AG04450 (cell line): ENCODE measurements at regions not wholly inside any gene's neighbourhood (a gene's known extent, or its start where the extent isn't known, plus 50 kb on each side); places are given as distances from the start of the nearest gene placed in this dataset.

ENCODE experiments used
- CTCF ChIA-PET: fragments of 300-600, 350-600 bp; formaldehyde crosslinking; extraction: SDS; loops from one replicate; lab custom pipeline; 2022; ENCODE audit warnings: antibody characterized with exemption, inconsistent platforms; lab: Charles Lee
- POLR2A ChIA-PET: fragments of 350-600 bp; formaldehyde crosslinking; extraction: SDS; loops from one replicate; lab custom pipeline; 2021; ENCODE audit warnings: antibody characterized with exemption, inconsistent platforms; lab: Yijun Ruan, JAX
- DNase-seq: peaks from one replicate; pipeline ENCODE4 v3.0.0-alpha.2; 2011; ENCODE audit warnings: low read depth, low spot score
- H3K27ac ChIP-seq: one replicate; pipeline ENCODE4 v1.5.1; 2012; ENCODE audit warnings: low read depth, low read length, control low read depth
- H3K27me3 ChIP-seq: one replicate; pipeline ENCODE4 v1.6.0; 2012; ENCODE audit warnings: low read length; ENCODE audit not compliant: control insufficient read depth, insufficient read depth
- H3K4me3 ChIP-seq: 2 replicates; pipeline ENCODE4 v1.5.1; 2011; ENCODE audit warnings: mild to moderate bottlenecking, low read depth, low read length, control low read depth
- H3K9me3 ChIP-seq: 2 replicates; pipeline ENCODE4 v1.5.1; 2012; ENCODE audit warnings: low read length; ENCODE audit not compliant: control insufficient read depth, insufficient read depth
- TF ChIP-seq, protein P1 (sequence below): IDR thresholded peaks from 2 replicates; pipeline ENCODE4 v1.5.1; 2011; ENCODE audit warnings: low read depth, low read length, control low read depth, inconsistent platforms

DNA sequence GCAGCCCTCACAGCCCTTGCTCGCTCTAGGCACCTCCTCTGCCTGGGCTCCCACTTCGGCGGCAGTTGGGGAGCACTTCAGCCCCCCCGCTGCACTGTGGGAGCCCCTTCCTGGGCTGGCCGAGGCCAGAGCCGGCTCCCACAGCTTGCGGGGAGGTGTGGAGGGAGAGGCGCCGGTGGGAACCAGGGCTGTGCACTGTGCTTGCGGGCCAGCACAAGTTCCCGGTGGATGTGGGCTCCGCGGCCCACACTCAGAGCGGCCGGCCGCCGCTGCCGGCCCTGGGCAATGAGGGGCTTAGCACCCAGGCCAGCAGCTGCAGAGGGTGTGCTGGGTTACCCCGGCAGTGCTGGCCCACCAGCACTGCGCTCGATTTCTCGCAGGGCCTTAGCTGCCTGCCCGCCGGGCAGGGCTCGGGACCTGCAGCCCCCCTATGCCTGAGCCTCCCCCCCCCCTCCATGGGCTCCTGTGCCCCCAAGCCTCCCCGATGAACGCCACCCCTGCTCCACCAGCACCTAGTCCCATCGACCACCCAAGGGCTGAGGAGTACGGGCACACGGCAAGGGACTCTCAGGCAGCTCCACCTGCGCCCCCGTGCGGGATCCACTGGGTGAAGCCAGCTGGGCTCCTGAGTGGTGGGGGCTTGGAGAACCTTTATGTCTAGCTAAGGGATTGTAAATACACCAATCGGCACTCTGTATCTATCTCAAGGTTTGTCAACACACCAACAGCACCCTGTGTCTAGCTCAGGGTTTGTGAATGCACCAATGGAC, 224.8 kb downstream of the ZNF608 start:
- POLR2A ChIA-PET: interaction anchor here (0.7 kb wide), 1 partner anchor 9 kb away, joined by 5 read pairs; no protein-coding TSS in a partner anchor
- DNase-seq: no peak

DNA sequence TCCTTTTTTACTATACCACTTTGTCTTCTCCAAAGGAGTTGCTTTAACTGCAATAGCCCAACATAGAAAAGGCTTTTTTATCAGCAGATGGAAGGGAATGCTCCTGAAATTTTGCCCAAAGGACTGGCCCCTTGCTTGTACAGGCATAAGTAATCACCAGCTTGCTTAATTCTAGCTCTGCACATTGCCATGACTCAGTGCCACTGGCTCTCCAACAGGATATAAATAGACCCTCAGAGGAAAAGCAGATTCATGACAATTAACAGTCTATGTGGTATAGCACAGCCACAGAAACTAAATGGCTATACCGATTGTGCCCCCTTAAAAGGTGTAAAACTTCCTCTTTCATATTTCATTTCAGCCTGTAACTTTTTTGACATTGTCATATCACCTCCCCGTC, 227.0 kb downstream of the ZNF608 start:
- H3K4me3 ChIP-seq: no peak overlapping the region
- TF ChIP-seq, protein P1, sequence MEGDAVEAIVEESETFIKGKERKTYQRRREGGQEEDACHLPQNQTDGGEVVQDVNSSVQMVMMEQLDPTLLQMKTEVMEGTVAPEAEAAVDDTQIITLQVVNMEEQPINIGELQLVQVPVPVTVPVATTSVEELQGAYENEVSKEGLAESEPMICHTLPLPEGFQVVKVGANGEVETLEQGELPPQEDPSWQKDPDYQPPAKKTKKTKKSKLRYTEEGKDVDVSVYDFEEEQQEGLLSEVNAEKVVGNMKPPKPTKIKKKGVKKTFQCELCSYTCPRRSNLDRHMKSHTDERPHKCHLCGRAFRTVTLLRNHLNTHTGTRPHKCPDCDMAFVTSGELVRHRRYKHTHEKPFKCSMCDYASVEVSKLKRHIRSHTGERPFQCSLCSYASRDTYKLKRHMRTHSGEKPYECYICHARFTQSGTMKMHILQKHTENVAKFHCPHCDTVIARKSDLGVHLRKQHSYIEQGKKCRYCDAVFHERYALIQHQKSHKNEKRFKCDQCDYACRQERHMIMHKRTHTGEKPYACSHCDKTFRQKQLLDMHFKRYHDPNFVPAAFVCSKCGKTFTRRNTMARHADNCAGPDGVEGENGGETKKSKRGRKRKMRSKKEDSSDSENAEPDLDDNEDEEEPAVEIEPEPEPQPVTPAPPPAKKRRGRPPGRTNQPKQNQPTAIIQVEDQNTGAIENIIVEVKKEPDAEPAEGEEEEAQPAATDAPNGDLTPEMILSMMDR: no peak
- CTCF ChIA-PET: no interaction called here
- H3K9me3 ChIP-seq: no peaks in the 10 kb centered on the region
- H3K27ac ChIP-seq: no peak overlapping the region
- H3K27me3 ChIP-seq: no peaks in the 10 kb centered on the region
- POLR2A ChIA-PET: no interaction called here
- DNase-seq: peak; percentile 51

More for the DNA sequence above, 224.8 kb downstream of the ZNF608 start:
- H3K9me3 ChIP-seq: no peaks in the 10 kb centered on the region
- no peak overlapping the region for H3K27ac ChIP-seq
- no peaks in the 10 kb centered on the region for H3K27me3 ChIP-seq
- CTCF ChIA-PET: no interaction called here
- no peak overlapping the region for H3K4me3 ChIP-seq
- TF ChIP-seq, protein P1: no peak

DNA sequence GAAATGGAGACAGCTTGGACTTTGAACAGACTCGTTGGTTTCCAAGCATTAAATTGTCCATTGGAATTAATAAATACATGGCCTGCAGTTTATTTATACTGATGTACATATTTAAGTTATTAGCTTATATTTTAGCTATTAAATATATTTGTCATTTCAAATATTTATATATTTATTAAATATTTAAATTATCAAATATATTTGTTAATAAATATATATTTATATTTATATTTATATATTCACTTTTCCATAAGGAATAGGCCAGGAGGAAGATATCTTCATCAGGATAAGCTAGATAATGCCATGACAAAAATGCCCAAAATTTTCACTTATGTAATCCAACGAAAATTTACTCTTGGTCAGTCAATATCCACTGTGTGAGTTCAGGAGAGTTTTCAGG, 229.9 kb downstream of the ZNF608 start:
- Histone ChIP-seq H3K27me3 (no peaks in the 10 kb centered on the region), H3K4me3 (no peak overlapping the region), H3K27ac (no peak overlapping the region), H3K9me3 (no peaks in the 10 kb centered on the region)
- ChIA-PET CTCF (no interaction called here), POLR2A (no interaction called here)
- DNase-seq: no peak
- TF ChIP-seq, protein P1: no peak

DNA sequence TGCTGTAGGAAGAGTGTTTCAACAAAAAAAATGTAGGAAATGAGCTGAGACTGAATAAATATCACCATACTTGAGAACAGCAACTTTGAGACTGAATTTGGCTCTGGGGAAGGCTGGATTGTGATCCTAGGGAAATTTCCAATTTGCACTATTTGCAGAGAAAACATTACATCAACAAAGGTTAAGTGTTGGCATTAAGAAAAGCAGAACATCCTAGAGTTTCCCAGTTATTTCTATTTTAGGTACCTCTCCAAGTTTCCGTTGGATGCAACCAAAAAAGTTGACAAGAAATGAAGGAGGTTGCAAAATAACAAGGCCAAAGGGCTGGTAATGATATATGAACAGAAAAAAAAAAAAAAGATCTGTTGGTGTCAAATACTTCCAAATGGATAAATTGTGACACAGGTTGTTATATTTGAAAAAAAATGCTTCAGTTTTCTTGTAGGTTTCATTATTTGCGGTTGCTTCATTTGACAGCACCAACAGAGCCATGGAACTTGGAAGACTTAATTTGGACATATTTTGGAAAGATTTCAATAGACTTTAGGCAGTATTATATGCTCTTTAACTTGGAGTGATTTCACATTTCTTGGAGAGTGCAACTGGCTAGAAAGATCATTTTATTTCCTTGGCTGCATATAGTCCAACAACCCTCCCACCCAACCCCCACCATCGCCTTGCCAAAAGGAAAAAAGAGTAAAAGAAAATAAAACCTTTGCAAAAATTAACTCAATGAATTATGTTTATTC, 230.8 kb downstream of the ZNF608 start:
- TF ChIP-seq, protein P1: no peak
- H3K9me3 ChIP-seq: no peaks in the 10 kb centered on the region
- H3K27ac ChIP-seq: no peak overlapping the region
- CTCF ChIA-PET: no interaction called here
- H3K27me3 ChIP-seq: no peaks in the 10 kb centered on the region
- H3K4me3 ChIP-seq: no peak overlapping the region
- DNase-seq: no peak
- POLR2A ChIA-PET: no interaction called here

DNA sequence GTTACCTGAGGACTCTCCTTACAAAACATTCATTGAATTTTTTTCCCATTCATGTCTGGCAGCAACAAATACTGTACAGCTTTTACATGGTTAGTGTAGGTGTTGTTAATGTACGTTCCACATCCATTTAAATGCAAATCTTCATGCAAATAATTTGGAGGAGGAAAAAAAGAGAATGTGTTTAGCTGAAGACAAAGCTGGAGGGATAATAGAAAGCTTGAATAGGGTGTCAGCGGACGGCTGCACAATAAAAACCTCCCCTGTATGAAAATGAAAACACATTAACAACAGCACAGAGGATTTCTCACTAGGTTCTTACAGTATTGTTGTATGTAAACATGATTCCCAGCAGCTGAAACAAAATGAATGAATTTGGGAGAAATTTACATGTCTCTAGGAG, 231.5 kb downstream of the ZNF608 start:
- no peak overlapping the region for H3K27ac ChIP-seq
- DNase-seq: no peak
- TF ChIP-seq, protein P1: no peak
- ChIA-PET CTCF (no interaction called here), POLR2A (no interaction called here)
- no peaks in the 10 kb centered on the region for H3K27me3 ChIP-seq
- no peaks in the 10 kb centered on the region for H3K9me3 ChIP-seq
- H3K4me3 ChIP-seq: no peak overlapping the region
